ENCODE measurements at regions not wholly inside any gene's neighbourhood (a gene's known extent, or its start where the extent isn't known, plus 50 kb on each side); places are given as distances from the start of the nearest gene placed in this dataset.

- H3K27ac Mint-ChIP-seq: peak overlapping the region; percentile 95
- H3K27me3 Mint-ChIP-seq (ENCODE audit: low read depth): no peaks in the 10 kb centered on the region
- H3K4me3 Mint-ChIP-seq: peak overlapping the region; percentile 86
- TF ChIP-seq CTCF (IDR thresholded peaks at IDR 0.05; ENCODE audit: unreplicated experiment): no peak
- DNase-seq (ENCODE audit: low spot score in 2 of 2, unreplicated experiment in 2 of 2): no peak
- H3K9me3 Mint-ChIP-seq: no peaks in the 10 kb centered on the region
- no peaks in the 10 kb centered on the region for H3K36me3 Mint-ChIP-seq
- H3K4me1 Mint-ChIP-seq: peaks cover 27% of the 10 kb centered on the region
Observed at GRCh38 chr22:25404556-25404927, 159.9 kb upstream of the GRK3 start.

GRCh38 chr22:25404928-25405816 lies 159.3 kb upstream of the GRK3 start:
- Mint-ChIP-seq H3K4me3 (peak overlapping the region; percentile 72), H3K9me3 (no peaks in the 10 kb centered on the region), H3K27ac (peak overlapping the region; percentile 73), H3K36me3 (no peaks in the 10 kb centered on the region), H3K4me1 (peaks cover 27% of the 10 kb centered on the region), H3K27me3 (ENCODE audit: low read depth) (no peaks in the 10 kb centered on the region)
- TF ChIP-seq CTCF (IDR thresholded peaks at IDR 0.05; ENCODE audit: unreplicated experiment): no peak
- DNase-seq (ENCODE audit: low spot score in 2 of 2, unreplicated experiment in 2 of 2): peak; percentile 55 to 77

- Mint-ChIP-seq H3K27ac (peak overlapping the region; percentile 73), H3K36me3 (no peaks in the 10 kb centered on the region)
Observed at GRCh38 chr22:25405841-25406509, 158.5 kb upstream of the GRK3 start.

GRCh38 chr22:25406510-25407210 lies 157.8 kb upstream of the GRK3 start:
- DNase-seq (ENCODE audit: low spot score in 2 of 2, unreplicated experiment in 2 of 2): no peak
- no peak for TF ChIP-seq CTCF (IDR thresholded peaks at IDR 0.05; ENCODE audit: unreplicated experiment)
- no peaks in the 10 kb centered on the region for H3K36me3 Mint-ChIP-seq
- H3K4me1 Mint-ChIP-seq: peaks cover 27% of the 10 kb centered on the region
- peak overlapping the region; percentile 12 for H3K27ac Mint-ChIP-seq
- no peaks in the 10 kb centered on the region for H3K9me3 Mint-ChIP-seq
- peak overlapping the region; percentile 72 for H3K4me3 Mint-ChIP-seq
- H3K27me3 Mint-ChIP-seq (ENCODE audit: low read depth): no peaks in the 10 kb centered on the region

More at GRCh38 chr22:25405841-25406509, 158.5 kb upstream of the GRK3 start:
- no peaks in the 10 kb centered on the region for H3K9me3 Mint-ChIP-seq
- peaks cover 27% of the 10 kb centered on the region for H3K4me1 Mint-ChIP-seq
- no peak for DNase-seq (ENCODE audit: low spot score in 2 of 2, unreplicated experiment in 2 of 2)
- peak overlapping the region; percentile 72 for H3K4me3 Mint-ChIP-seq
- TF ChIP-seq CTCF (IDR thresholded peaks at IDR 0.05; ENCODE audit: unreplicated experiment): no peak
- no peaks in the 10 kb centered on the region for H3K27me3 Mint-ChIP-seq (ENCODE audit: low read depth)

GRCh38 chr22:25407226-25407858 lies 157.1 kb upstream of the GRK3 start:
- peaks cover 1% of the 10 kb centered on the region for H3K27me3 Mint-ChIP-seq (ENCODE audit: low read depth)
- DNase-seq (ENCODE audit: low spot score in 2 of 2, unreplicated experiment in 2 of 2): no peak
- TF ChIP-seq CTCF (IDR thresholded peaks at IDR 0.05; ENCODE audit: unreplicated experiment): no peak
- peak overlapping the region; percentile 12 for H3K27ac Mint-ChIP-seq
- no peaks in the 10 kb centered on the region for H3K36me3 Mint-ChIP-seq
- no peaks in the 10 kb centered on the region for H3K9me3 Mint-ChIP-seq
- peak overlapping the region; percentile 37 for H3K4me3 Mint-ChIP-seq
- peaks cover 27% of the 10 kb centered on the region for H3K4me1 Mint-ChIP-seq
